ENCODE measurements at regions not wholly inside any gene's neighbourhood (a gene's known extent, or its start where the extent isn't known, plus 50 kb on each side); places are given as distances from the start of the nearest gene placed in this dataset.

DNA sequence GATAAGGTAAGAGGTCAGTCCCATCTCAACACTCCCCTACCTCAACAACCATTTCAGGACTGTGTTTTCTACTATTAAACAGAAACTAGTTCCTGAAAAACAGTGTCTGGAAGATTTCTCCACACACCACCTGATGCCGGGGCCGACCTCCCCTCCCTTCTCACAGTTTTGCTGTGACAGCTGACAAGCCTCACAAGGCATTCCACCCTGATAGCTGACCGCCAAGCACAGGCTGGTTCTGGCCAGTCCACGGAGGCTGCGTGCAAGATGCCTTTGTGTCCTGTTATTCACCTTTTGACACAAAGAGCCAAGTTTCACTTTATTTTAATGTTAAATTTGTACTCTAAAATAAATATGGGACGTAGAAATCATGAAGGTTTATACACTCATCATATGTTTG, 758.6 kb downstream of the PDHA2 start:
- DNase-seq = no peak

- peak; percentile 4 for DNase-seq
Observed at GRCh38 chr4:96599752-96600151, 759.9 kb downstream of the PDHA2 start.

- no peak for DNase-seq
Observed at GRCh38 chr4:96602661-96603060, 762.8 kb downstream of the PDHA2 start.

DNA sequence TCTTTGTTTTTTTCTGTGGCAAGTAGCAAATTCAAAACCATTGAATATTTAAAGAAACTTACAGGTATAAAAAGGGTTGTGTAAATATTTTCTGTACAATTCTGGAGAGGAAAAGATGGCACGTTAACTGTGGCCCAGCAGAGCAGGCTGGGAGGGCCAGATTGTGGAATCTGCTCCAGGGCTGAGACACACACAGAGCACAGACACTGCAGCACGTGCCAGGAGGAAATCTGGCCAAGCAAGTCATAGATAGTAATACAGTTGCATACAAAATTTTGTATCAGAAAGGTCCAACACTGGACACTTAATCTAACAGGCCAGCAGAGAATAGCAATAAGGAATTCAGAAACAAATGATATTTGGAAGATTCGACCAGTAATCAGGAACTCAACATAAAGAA, 763.7 kb downstream of the PDHA2 start:
- no peak for DNase-seq

- DNase-seq = no peak
Observed at GRCh38 chr4:96606451-96606850, 766.6 kb downstream of the PDHA2 start.

DNA sequence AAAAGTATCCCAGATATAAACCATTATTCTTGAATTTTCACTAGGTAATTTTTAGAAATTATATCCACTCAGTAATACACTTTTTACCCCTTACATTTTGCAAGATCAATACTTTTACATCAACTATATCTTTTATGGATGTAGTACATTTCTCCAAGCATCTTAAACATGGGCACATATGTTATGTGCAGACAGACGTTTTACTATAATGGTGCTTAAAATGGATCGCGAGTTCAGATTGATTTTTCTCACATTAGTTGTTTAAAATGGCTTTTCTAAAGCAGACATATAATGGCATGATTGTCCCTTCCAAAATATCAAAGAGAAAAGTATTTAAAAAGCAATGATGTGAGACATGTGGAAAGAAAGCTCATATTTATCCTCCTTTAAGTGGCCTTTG, 786.1 kb downstream of the PDHA2 start:
- no peak for DNase-seq

GRCh38 chr4:96630839-96631238, 790.9 kb downstream of the PDHA2 start:
- DNase-seq = no peak

GRCh38 chr4:96637971-96638412, 798.1 kb downstream of the PDHA2 start:
- DNase-seq = no peak

- DNase-seq = no peak
Observed at GRCh38 chr4:96639932-96640331, 800.0 kb downstream of the PDHA2 start.

DNA sequence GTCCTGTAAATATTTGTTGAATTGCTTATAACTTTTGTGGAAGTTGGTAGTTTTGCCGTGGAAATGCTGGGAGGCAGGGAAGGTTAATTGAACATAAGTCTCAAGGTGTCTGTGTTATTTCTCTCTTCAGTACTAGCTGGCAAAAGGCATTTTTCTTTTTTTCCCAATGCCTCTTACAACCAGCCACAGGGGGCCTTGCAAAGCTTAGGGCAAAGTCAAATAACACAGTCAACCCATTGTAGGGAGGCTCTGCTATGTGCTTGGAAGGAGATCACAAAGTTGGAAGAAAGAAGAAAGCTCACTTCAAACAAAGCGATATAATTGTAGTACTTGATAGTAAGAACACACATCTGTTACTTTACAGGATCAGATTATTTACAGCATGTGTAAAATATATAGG, 802.6 kb downstream of the PDHA2 start:
- no peak for DNase-seq

- DNase-seq = no peak
Observed at GRCh38 chr4:96646146-96646545, 806.3 kb downstream of the PDHA2 start.

DNA sequence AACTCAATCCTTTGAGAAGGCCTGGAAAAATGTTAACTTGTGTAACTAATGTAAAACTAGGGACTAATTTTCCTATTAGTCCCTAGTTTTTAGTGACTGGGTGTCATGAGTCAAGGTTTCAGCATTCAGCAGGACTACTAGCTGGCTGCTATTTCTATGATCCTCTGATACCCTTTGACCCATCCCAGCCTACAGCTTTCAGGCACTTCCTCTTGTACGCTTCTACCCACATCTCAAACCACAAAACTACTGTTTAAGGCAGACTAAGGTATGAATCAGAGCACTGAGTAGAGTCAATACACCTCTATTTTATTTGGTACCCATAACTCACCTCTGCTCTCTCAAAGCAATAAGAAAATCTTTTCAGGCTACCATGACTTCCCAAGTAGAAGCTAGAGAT, 809.6 kb downstream of the PDHA2 start:
- DNase-seq = no peak

DNA sequence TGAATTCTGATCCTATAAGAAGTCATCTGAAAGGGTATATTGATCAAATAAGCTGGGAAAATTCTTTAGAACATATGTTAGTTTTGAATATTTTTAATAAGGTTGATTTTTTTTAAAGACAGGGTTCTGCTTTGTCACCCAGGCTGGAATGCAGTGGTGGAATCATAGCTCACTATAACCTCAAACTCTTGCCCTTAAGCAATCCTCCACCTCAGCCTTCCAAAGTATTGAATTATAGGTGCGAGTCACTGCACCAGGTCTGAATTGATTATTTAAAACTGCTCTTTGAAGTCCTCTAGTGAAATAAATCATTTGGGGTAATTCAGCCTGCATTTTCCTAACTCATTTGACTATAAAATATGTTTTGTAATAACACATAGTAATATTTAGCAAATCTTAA, 812.3 kb downstream of the PDHA2 start:
- no peak for DNase-seq

DNA sequence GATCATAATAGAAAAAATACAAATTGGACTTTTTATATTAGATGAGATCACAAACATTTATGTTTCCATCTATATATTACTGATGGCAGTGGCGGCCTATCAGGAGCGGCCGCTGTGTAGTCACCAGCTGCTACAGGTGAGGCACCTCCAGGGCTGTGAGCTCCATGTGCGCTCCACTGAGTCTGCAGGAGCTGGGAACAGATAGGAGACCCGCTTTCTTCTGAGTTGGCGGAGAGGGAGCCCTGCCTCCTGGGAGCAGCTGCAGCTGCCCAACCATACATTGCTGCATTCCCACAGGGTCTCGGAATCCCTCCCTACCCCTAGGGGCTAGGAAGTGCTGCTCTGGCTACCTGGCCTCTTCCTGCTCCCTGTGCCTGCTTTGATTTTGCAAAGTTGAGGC, 812.9 kb downstream of the PDHA2 start:
- DNase-seq = no peak

DNA sequence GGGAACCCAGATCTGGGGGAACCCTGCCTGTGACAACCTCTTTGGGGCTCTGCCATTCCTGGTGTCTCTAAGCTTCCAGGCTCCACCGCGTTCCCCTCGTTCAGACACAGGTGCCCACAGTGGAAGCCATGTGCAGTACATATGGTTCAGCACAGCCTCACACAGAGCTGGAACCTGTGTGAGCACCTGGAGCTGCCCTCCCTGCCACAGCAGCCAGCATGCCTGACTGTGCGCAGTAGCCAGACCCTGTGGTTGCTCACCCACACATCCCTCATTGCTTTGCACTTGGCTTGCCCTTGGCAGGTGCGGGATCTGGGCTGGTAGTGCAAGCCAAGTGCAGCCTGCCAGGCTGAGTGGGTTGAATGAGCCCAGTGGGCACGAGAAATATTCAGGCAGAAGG, 814.2 kb downstream of the PDHA2 start:
- DNase-seq = no peak

- no peak for DNase-seq
Observed at GRCh38 chr4:96670381-96670780, 830.5 kb downstream of the PDHA2 start.

DNA sequence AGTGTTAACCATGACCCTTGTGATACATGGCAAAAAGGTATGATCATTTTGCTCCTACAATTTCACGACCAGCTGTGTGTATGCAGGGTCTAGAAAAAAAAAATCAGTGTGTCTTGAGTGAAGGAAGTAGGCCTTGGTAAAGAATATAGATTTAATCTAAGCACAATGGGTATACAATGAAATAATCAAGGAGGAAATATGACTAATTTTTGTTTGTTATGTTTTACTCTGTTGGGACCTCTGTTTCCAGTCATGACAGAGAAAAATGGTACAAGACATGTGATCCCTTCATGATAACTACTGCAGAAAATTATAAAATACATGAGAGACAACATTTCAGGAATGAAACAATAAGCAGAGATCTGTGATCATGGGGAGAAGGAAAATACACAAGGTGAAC, 835.5 kb downstream of the PDHA2 start:
- no peak for DNase-seq

- no peak for DNase-seq
Observed at GRCh38 chr4:96675896-96676295, 836.0 kb downstream of the PDHA2 start.

DNA sequence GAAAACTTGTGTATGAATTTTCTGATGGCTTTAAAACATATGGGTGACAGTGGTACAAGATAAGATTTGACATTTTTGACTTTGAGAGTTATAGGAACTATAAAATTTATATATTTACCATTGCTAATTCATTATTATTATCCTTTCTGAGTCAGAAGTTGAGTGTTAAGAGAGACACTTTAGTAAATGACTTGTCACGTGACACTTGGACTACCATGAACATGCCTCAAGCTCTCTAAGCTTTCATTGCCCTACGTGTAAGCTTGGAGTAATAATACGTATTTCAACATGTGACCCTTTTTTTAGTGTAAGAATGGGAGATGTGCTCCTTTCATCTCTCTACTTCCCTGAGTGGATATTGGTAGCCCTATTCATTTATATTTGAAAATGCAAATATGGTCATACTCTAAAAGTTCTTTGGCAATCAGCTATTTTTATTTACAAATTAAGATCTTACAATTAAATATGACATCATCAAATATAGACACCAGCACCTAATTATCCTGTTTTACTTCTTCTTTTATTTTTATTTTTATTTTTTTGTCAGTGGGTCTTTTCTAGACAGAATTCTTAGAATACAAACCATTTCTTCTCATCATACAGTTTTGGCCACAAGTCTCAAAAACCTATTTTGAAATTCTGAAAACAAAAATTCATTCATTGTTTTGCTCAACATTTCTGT, 837.0 kb downstream of the PDHA2 start:
- no peak for DNase-seq

GRCh38 chr4:96677499-96677898, 837.6 kb downstream of the PDHA2 start:
- DNase-seq = no peak

- no peak for DNase-seq
Observed at GRCh38 chr4:96681218-96681617, 841.3 kb downstream of the PDHA2 start.

- DNase-seq = no peak
Observed at GRCh38 chr4:96685691-96686090, 845.8 kb downstream of the PDHA2 start.

DNA sequence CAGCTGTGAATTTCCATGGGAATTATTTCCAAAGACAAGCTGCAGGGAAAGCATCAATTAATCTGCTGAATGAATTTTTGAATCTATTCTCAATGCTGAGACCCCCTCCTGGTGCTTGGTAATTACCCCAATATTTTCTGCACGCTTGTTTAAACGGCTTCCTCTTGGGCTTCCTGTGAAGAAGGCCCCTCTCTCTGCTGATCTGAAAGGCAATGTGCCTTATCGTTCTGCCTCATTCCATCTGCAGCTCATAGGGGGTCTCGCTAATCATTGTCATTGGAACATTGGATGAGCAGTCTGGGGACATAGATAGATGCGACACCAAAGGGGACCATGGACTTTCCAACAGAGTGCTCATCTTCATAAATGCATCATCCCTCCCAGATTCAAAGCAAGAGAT, 851.6 kb downstream of the PDHA2 start:
- DNase-seq = no peak

DNA sequence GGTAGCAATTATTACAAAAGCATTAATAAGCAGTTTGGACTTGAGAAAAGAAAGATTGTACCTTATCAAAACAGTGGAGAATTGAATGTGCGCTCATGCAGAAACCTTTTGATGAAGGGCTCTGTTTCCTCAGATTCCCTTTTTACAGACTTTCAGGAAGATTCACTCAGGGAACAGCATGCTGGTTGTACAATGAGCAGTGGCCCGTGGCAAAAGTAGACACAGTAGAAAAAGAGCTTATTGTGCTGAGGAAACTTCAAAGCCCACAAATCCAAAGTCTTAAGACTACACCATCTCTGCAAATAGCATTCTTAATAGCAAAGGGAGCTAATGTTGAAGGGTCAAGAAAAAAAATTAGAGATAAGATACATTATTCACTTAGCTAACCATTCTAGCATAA, 858.9 kb downstream of the PDHA2 start:
- DNase-seq = no peak

DNA sequence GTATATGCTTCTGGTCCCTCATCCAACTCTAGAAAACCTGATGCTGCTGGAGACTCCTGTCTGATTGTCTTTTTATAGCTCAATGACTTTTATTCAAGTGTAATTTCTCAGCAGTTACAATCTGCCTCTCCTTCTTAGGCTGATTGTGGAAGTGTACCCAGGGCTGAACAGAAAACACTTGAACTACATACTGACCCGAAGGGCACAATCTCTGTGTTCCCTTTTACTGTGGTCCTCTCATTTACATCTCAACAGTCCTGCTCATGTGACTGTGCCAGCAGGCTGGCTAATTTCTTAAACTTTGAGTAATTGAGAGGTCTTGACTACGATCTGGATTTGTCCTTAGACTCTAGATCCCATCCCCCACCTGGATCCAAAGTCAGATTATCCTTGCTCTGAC, 863.4 kb downstream of the PDHA2 start:
- DNase-seq = no peak

DNA sequence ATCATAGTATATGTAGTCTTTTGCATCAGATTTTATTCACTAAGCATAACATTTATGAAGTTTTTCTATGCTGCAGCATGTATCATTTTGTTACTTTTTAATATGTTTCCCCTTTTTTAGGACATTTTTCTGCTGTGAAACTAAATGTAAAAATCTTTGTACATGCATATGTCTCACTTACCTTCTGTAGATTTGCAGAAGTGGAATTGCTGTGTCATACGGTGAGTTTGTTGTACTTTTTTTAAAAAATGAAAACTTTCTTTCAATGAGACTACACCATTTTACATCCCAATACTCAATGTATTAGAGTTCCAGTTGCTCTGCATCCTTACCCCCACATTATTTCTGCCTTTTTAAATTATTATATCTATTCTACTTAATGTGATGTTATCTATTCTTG, 868.9 kb downstream of the PDHA2 start:
- DNase-seq = no peak

Data from NCI-H1092 treated with DMSO at 0.1 percent for 48 hours (cell line).